Testis (tissue), 2 donors: ENCODE measurements at regions not wholly inside any gene's neighbourhood (a gene's known extent, or its start where the extent isn't known, plus 50 kb on each side); places are given as distances from the start of the nearest gene placed in this dataset.

Experiments used
- DNase-seq: peaks from one replicate; pipeline ENCODE4 v3.0.0-alpha.2; 2019
- H3K27ac ChIP-seq, 2 donors: fragments of 200-600 bp; sonication (generic); one replicate each; pipeline ENCODE4 v1.5.1; 2019
- H3K27me3 ChIP-seq: fragments of 200-600 bp; sonication (generic); one replicate; pipeline ENCODE4 v1.5.1; 2019
- H3K36me3 ChIP-seq: fragments of 200-600 bp; sonication (generic); one replicate; pipeline ENCODE4 v1.5.1; 2017; ENCODE audit warnings: low read depth; ENCODE audit errors: missing control alignments
- H3K4me1 ChIP-seq: fragments of 200-600 bp; sonication (generic); one replicate; pipeline ENCODE4 v1.5.1; 2019
- H3K4me3 ChIP-seq, 2 donors: fragments of 200-600 bp; sonication (generic); one replicate each; pipeline ENCODE4 v1.5.1; 2017 to 2019
- H3K9me3 ChIP-seq: fragments of 200-600 bp; sonication (generic); one replicate; pipeline ENCODE4 v1.5.1; 2017
- CTCF ChIP-seq, 3 experiments: fragments of 450-650 bp in 2 of 3; fragments of 200-600 bp in 1 of 3; sonication (generic) in 1 of 3; IDR thresholded peaks; one replicate each; pipeline ENCODE4 v1.5.1; 2016 to 2019; ENCODE audit warnings: antibody characterized with exemption in 3 of 3, mild to moderate bottlenecking in 2 of 3, moderate library complexity in 1 of 3
- POLR2A ChIP-seq: fragments of 450-650 bp; IDR thresholded peaks from one replicate; pipeline ENCODE4 v1.6.1; 2017; ENCODE audit warnings: antibody characterized with exemption, mild to moderate bottlenecking, moderate library complexity
- WGBS, 2 donors: methylation state at CpG; one replicate each; pipeline ENCODE4 v1.1.5; 2018; 5-methylcytosine and 5-hydroxymethylcytosine counted together
- intact Hi-C: fragments of 100-400 bp; cut with DNase I; formaldehyde crosslinking; loops from one replicate; pipeline ENCODE4 v1.15.1; 2023; ENCODE audit warnings: low total_unique reads

DNA sequence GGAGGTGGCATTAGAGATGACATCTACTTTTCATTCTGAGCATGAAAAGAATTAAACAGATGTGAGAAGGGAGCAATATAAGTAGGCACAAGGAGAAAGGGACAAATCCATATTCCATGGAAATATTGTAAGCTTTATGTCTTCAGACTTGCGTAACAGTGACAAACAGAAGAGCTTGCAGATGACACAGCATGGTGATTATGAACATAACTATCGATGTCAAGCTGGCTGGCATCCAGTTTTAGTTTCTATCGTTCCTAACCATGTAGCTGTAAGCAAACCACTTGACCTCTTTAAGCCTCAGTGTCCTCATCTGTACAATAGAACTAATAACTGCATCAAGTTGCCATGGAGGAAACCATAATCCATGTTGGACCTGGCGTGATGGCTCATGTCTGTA, 246.7 kb upstream of the ADRA1B start:
- WGBS, 2 donors: 89 to 92% methylated on average over 4 of the region's 4 CpGs
- Histone ChIP-seq H3K4me3 (no peak overlapping the region), H3K36me3 (no peaks in the 10 kb centered on the region), H3K27ac (no peak overlapping the region), H3K9me3 (no peaks in the 10 kb centered on the region), H3K4me1 (no peaks in the 10 kb centered on the region), H3K27me3 (no peaks in the 10 kb centered on the region)
- TF ChIP-seq CTCF (IDR thresholded peaks at IDR 0.05): no peak
- TF ChIP-seq POLR2A: no peak
- DNase-seq: no peak
- intact Hi-C loops: no loop called here

GRCh38 chr5:159671886-159672285, 244.4 kb upstream of the ADRA1B start:
- intact Hi-C loops: no loop called here
- DNase-seq: no peak
- Histone ChIP-seq H3K4me3 (no peak overlapping the region), H3K9me3 (no peaks in the 10 kb centered on the region), H3K27me3 (no peaks in the 10 kb centered on the region), H3K4me1 (no peaks in the 10 kb centered on the region), H3K36me3 (no peaks in the 10 kb centered on the region), H3K27ac (no peak overlapping the region)
- TF ChIP-seq CTCF (IDR thresholded peaks at IDR 0.05) (no peak), POLR2A (no peak)

DNA sequence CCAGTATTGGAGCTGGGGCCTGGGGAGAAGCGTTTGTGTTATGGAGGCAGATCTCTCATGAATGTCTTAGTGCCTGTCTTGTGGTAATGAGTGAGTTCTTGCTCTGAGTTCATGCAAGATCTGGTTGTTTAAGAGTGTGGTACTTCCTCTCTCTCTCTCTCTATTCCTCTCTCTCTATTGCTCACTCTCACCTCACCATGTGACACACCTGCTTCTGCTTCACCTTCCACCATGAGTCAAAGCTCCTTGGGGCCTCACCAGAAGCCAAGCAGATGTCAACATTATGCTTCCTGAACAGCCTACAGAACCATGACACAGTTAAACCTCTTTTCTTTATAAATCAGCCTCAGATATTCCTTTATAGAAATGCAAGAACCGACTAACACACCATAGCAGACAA, 242.7 kb upstream of the ADRA1B start:
- intact Hi-C loops: no loop called here
- H3K9me3 ChIP-seq: no peaks in the 10 kb centered on the region
- 55 to 73% methylated on average over 2 of the region's 2 CpGs for WGBS, 2 donors

DNA sequence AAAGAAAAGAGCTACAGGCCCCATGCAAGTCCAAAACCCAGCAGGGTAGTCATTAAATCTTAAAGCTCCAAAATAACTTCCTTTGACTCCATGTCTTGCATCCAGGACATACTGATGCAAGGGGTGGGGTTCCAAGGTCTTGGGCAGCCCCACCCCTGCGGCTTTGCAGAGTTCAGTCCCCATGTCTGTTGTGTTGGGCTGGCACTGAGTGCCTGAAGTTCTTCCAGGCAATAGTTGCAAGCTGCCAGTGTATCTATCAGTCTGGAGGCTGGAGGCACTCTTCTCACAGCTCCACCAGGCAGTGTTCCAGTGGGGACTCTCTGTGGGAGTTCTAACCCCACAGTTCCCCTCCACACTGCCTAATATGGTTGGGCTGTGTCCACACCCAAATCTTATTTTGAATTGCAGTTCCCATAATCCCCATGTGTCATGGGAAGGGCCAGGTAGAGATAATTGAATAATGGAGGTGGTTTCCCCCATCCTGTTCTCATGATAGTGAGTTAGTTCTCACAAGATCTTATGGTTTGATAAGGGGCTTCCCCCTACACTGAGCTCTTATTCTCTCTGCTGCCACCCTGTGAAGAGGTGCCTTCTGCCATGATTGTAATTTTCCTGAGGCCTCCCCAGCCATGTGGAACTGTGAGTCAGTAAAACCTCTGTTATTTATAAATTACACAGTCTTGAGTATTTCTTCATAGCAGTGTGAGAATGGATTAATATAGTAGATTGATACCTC, 237.5 kb upstream of the ADRA1B start:
- 0% methylated on average over 1 of the region's 1 CpG for WGBS, 2 donors
- H3K27me3 ChIP-seq: no peaks in the 10 kb centered on the region
- H3K36me3 ChIP-seq: no peaks in the 10 kb centered on the region
- no peak overlapping the region for H3K27ac ChIP-seq
- TF ChIP-seq CTCF (IDR thresholded peaks at IDR 0.05) (no peak), POLR2A (no peak)
- intact Hi-C loops: no loop called here
- H3K9me3 ChIP-seq: no peaks in the 10 kb centered on the region
- no peak for DNase-seq
- H3K4me1 ChIP-seq: no peaks in the 10 kb centered on the region
- no peak overlapping the region for H3K4me3 ChIP-seq

More for the DNA sequence above, 242.7 kb upstream of the ADRA1B start:
- TF ChIP-seq CTCF (IDR thresholded peaks at IDR 0.05) (no peak), POLR2A (no peak)
- H3K27ac ChIP-seq: no peak overlapping the region
- no peaks in the 10 kb centered on the region for H3K36me3 ChIP-seq
- DNase-seq: no peak
- no peaks in the 10 kb centered on the region for H3K4me1 ChIP-seq
- H3K4me3 ChIP-seq: no peak overlapping the region
- H3K27me3 ChIP-seq: no peaks in the 10 kb centered on the region

- Histone ChIP-seq H3K27me3 (no peaks in the 10 kb centered on the region), H3K36me3 (no peaks in the 10 kb centered on the region), H3K4me1 (no peaks in the 10 kb centered on the region), H3K9me3 (no peaks in the 10 kb centered on the region), H3K27ac (no peak overlapping the region), H3K4me3 (no peak overlapping the region)
- WGBS, 2 donors: 25 to 30% methylated on average over 3 of the region's 3 CpGs
- intact Hi-C loops: no loop called here
- no peak for DNase-seq
- TF ChIP-seq CTCF (IDR thresholded peaks at IDR 0.05): no peak
- no peak for TF ChIP-seq POLR2A
These were observed 236.2 kb upstream of the ADRA1B start for GRCh38 chr5:159680095-159680494.
